ENCODE measurements at regions not wholly inside any gene's neighbourhood (a gene's known extent, or its start where the extent isn't known, plus 50 kb on each side); places are given as distances from the start of the nearest gene placed in this dataset.

GRCh38 chr4:144284026-144284425 lies 143.5 kb upstream of the GYPA start:
- Histone ChIP-seq H3K36me3 (ENCODE audit: insufficient read depth, low read length) (no peaks in the 10 kb centered on the region), H3K9me3 (replicated peaks; ENCODE audit: low read length) (no peaks in the 10 kb centered on the region), H3K27me3 (ENCODE audit: control insufficient read depth, insufficient read depth, low read length) (no peaks in the 10 kb centered on the region), H3K9ac (ENCODE audit: low read depth, low read length) (no peak overlapping the region), H3K4me2 (ENCODE audit: low read length) (no peak overlapping the region), H3K4me1 (ENCODE audit: control insufficient read depth, insufficient read depth, low read length) (no peaks in the 10 kb centered on the region), H3K4me3 (ENCODE audit: low read length) (no peak overlapping the region)

DNA sequence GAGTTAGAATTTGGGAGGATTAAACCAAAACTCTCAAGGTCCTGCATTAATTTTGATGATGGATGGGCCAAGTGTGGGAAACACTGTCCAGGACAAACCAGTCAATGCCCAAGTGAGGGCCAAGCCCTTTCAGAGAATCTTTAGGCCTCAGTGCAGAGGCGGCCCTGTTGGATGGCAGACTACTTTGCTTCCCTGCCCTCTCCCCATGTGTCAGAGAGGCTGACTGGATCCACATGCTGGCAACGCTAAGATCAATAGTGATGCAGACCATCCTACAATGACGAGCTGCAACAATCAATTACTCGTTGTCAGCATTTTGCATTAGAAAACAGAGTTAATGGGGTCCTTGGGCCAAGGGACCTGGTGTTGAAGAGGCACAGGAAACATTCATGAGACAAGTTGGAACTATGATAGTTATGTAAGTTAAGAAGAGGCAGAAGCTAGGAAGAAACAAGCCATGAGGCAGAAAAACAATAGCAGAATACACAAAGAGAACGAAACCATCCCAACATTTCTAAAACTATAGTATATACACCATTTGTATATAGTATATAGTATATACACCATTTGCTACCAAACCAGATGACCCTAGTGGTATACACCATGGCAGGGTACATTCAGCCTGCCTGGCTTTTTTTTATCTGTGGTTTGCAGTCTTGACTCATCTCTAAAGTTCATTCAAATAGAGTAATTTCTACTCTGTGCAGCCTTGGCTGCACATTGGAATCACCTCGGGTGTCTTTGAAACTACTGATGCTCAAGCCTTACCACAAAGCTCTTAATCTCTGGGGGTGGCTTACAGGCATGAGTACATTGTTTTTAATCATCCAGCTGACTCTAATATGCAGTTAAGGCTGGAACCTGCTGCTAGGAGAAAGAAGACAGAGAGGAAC lies 147.7 kb upstream of the GYPA start:
- H3K9ac ChIP-seq (ENCODE audit: low read depth, low read length) = no peak overlapping the region
- no peak overlapping the region for H3K4me2 ChIP-seq (ENCODE audit: low read length)
- H3K4me1 ChIP-seq (ENCODE audit: control insufficient read depth, insufficient read depth, low read length) = no peaks in the 10 kb centered on the region
- no peaks in the 10 kb centered on the region for H3K27me3 ChIP-seq (ENCODE audit: control insufficient read depth, insufficient read depth, low read length)
- H3K9me3 ChIP-seq (replicated peaks; ENCODE audit: low read length) = no peaks in the 10 kb centered on the region
- no peak overlapping the region for H3K4me3 ChIP-seq (ENCODE audit: low read length)
- no peaks in the 10 kb centered on the region for H3K36me3 ChIP-seq (ENCODE audit: insufficient read depth, low read length)

- H3K4me2 ChIP-seq (ENCODE audit: low read length) = no peak overlapping the region
- no peak overlapping the region for H3K9ac ChIP-seq (ENCODE audit: low read depth, low read length)
- no peaks in the 10 kb centered on the region for H3K27me3 ChIP-seq (ENCODE audit: control insufficient read depth, insufficient read depth, low read length)
- no peak overlapping the region for H3K4me3 ChIP-seq (ENCODE audit: low read length)
- H3K9me3 ChIP-seq (replicated peaks; ENCODE audit: low read length) = no peaks in the 10 kb centered on the region
- H3K4me1 ChIP-seq (ENCODE audit: control insufficient read depth, insufficient read depth, low read length) = no peaks in the 10 kb centered on the region
- no peaks in the 10 kb centered on the region for H3K36me3 ChIP-seq (ENCODE audit: insufficient read depth, low read length)
Measured at GRCh38 chr4:144289667-144290428, 149.3 kb upstream of the GYPA start.

DNA sequence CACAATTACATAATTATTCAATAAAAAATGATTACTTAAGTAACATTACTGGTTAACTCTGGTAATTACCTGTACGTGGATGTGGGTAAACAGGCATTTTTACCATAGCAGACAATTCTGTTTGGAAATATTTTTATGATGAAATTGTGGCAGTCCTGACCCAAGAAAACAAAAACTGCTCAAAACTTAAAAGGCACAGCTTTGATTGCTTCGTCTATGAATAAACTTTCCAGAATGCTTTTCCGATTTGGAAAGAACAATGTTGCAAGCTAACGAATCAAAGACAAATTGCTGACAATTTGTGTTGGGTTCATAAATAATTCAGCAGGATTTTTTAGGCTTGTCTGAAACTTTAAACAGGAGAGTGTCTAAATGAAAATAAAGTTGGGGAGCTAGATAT lies 150.6 kb upstream of the GYPA start:
- no peaks in the 10 kb centered on the region for H3K36me3 ChIP-seq (ENCODE audit: insufficient read depth, low read length)
- H3K4me2 ChIP-seq (ENCODE audit: low read length) = no peak overlapping the region
- no peaks in the 10 kb centered on the region for H3K27me3 ChIP-seq (ENCODE audit: control insufficient read depth, insufficient read depth, low read length)
- H3K4me1 ChIP-seq (ENCODE audit: control insufficient read depth, insufficient read depth, low read length) = no peaks in the 10 kb centered on the region
- no peak overlapping the region for H3K4me3 ChIP-seq (ENCODE audit: low read length)
- H3K9ac ChIP-seq (ENCODE audit: low read depth, low read length) = no peak overlapping the region
- no peaks in the 10 kb centered on the region for H3K9me3 ChIP-seq (replicated peaks; ENCODE audit: low read length)

- H3K9ac ChIP-seq (ENCODE audit: low read depth, low read length) = no peak overlapping the region
Measured at GRCh38 chr4:144294211-144294610, 153.7 kb upstream of the GYPA start.

GRCh38 chr4:144295286-144295995 lies 154.9 kb upstream of the GYPA start:
- Histone ChIP-seq H3K4me3 (ENCODE audit: low read length) (no peak overlapping the region), H3K9ac (ENCODE audit: low read depth, low read length) (no peak overlapping the region), H3K36me3 (ENCODE audit: insufficient read depth, low read length) (no peaks in the 10 kb centered on the region), H3K4me2 (ENCODE audit: low read length) (no peak overlapping the region), H3K4me1 (ENCODE audit: control insufficient read depth, insufficient read depth, low read length) (no peaks in the 10 kb centered on the region), H3K9me3 (replicated peaks; ENCODE audit: low read length) (no peaks in the 10 kb centered on the region), H3K27me3 (ENCODE audit: control insufficient read depth, insufficient read depth, low read length) (no peaks in the 10 kb centered on the region)

More at GRCh38 chr4:144294211-144294610, 153.7 kb upstream of the GYPA start:
- Histone ChIP-seq H3K27me3 (ENCODE audit: control insufficient read depth, insufficient read depth, low read length) (no peaks in the 10 kb centered on the region), H3K4me3 (ENCODE audit: low read length) (no peak overlapping the region), H3K9me3 (replicated peaks; ENCODE audit: low read length) (no peaks in the 10 kb centered on the region), H3K4me1 (ENCODE audit: control insufficient read depth, insufficient read depth, low read length) (no peaks in the 10 kb centered on the region), H3K36me3 (ENCODE audit: insufficient read depth, low read length) (no peaks in the 10 kb centered on the region), H3K4me2 (ENCODE audit: low read length) (no peak overlapping the region)

GRCh38 chr4:144296941-144297340 lies 156.4 kb upstream of the GYPA start:
- H3K9me3 ChIP-seq (replicated peaks; ENCODE audit: low read length) = no peaks in the 10 kb centered on the region
- H3K4me1 ChIP-seq (ENCODE audit: control insufficient read depth, insufficient read depth, low read length) = no peaks in the 10 kb centered on the region
- H3K4me3 ChIP-seq (ENCODE audit: low read length) = no peak overlapping the region
- H3K27me3 ChIP-seq (ENCODE audit: control insufficient read depth, insufficient read depth, low read length) = no peaks in the 10 kb centered on the region
- H3K9ac ChIP-seq (ENCODE audit: low read depth, low read length) = no peak overlapping the region
- H3K36me3 ChIP-seq (ENCODE audit: insufficient read depth, low read length) = no peaks in the 10 kb centered on the region
- H3K4me2 ChIP-seq (ENCODE audit: low read length) = no peak overlapping the region

DNA sequence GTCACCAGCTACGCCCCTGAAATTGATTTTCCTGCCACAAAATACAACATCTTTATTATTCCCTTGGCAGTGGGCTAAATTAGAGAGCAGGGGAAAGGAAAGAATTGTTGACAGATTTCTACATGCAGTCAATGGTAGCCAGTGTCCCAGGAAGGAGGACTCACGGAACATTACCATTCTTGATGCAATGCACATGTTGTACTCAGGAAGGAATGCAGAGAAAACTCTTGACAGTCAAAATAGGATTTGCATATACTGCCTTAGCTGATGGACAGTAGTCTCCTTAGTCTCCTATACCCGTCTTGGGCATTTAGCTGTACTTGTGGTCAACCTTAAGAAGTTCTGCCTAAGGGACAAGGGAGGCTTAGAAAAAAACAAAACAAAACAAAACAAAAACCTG lies 158.0 kb upstream of the GYPA start:
- H3K9ac ChIP-seq (ENCODE audit: low read depth, low read length) = no peak overlapping the region
- H3K4me3 ChIP-seq (ENCODE audit: low read length) = no peak overlapping the region
- H3K4me1 ChIP-seq (ENCODE audit: control insufficient read depth, insufficient read depth, low read length) = no peaks in the 10 kb centered on the region
- H3K27me3 ChIP-seq (ENCODE audit: control insufficient read depth, insufficient read depth, low read length) = no peaks in the 10 kb centered on the region
- H3K4me2 ChIP-seq (ENCODE audit: low read length) = no peak overlapping the region
- no peaks in the 10 kb centered on the region for H3K9me3 ChIP-seq (replicated peaks; ENCODE audit: low read length)
- no peaks in the 10 kb centered on the region for H3K36me3 ChIP-seq (ENCODE audit: insufficient read depth, low read length)

DNA sequence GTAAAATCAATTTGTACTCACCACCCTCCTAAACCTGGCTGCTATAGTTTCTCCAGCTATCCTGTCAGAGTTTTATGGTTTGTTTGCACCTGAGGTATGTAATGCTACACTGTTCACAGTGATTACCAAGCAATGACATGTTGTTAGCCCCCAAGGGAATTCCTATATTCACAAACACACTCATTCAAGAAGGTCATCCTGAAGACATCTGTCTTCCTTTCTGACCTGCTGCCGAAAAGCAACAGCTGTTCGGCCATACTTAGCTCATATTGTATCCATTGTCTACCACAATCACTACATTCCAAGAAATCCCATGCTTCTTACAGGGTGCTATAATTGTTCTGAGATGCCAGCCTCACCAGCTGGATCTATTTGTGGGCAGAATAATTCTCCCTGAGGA lies 160.1 kb upstream of the GYPA start:
- peaks cover under 1% of the 10 kb centered on the region for H3K27me3 ChIP-seq (ENCODE audit: control insufficient read depth, insufficient read depth, low read length)
- no peak overlapping the region for H3K4me3 ChIP-seq (ENCODE audit: low read length)
- H3K9me3 ChIP-seq (replicated peaks; ENCODE audit: low read length) = no peaks in the 10 kb centered on the region
- no peaks in the 10 kb centered on the region for H3K4me1 ChIP-seq (ENCODE audit: control insufficient read depth, insufficient read depth, low read length)
- H3K4me2 ChIP-seq (ENCODE audit: low read length) = no peak overlapping the region
- no peak overlapping the region for H3K9ac ChIP-seq (ENCODE audit: low read depth, low read length)
- H3K36me3 ChIP-seq (ENCODE audit: insufficient read depth, low read length) = no peaks in the 10 kb centered on the region

DNA sequence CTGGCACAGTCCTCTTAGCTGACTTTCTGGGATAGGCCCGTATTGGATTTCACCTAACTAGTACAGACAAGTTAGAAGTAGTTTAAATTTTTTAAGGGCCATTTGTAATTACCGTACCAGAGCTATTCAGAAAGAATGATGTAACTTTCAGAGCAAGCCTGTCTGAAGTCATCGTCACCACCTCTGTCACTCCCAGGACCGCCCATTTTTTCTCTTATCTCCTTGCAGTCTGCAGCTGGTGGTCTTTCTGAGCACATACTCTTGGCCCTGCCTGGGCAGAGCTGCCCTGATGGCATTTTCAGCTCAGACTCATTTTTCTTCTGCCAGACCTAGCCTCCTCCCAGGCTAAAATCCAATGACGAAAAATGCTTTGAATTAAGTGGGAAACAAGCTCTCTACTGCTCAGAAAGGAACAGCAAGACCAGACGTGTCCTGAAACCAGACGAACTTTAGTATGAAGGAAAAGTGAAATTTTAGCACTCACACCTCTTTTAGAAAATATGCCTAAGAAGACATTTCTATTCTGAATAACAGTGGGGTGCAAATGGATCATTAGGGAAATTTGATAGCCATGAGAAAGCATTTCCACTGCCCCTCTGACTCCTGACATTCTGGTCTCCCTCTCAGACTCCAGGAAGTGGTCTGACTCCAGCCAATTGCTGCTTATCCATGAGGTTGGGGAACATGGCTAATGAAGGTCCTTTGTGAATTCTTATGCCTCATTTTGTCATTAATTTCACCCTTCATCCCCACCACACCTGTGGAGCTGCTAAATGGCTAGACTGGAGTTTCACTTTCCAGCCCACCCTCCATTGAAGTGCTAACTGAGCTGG lies 162.4 kb upstream of the GYPA start:
- Histone ChIP-seq H3K9ac (ENCODE audit: low read depth, low read length) (no peak overlapping the region), H3K27me3 (ENCODE audit: control insufficient read depth, insufficient read depth, low read length) (peaks cover 3% of the 10 kb centered on the region), H3K4me2 (ENCODE audit: low read length) (no peak overlapping the region), H3K4me3 (ENCODE audit: low read length) (no peak overlapping the region), H3K9me3 (replicated peaks; ENCODE audit: low read length) (no peaks in the 10 kb centered on the region), H3K36me3 (ENCODE audit: insufficient read depth, low read length) (no peaks in the 10 kb centered on the region), H3K4me1 (ENCODE audit: control insufficient read depth, insufficient read depth, low read length) (no peaks in the 10 kb centered on the region)

GRCh38 chr4:144304025-144304424 lies 163.5 kb upstream of the GYPA start:
- H3K36me3 ChIP-seq (ENCODE audit: insufficient read depth, low read length) = no peaks in the 10 kb centered on the region
- H3K9me3 ChIP-seq (replicated peaks; ENCODE audit: low read length) = no peaks in the 10 kb centered on the region
- no peaks in the 10 kb centered on the region for H3K4me1 ChIP-seq (ENCODE audit: control insufficient read depth, insufficient read depth, low read length)
- H3K27me3 ChIP-seq (ENCODE audit: control insufficient read depth, insufficient read depth, low read length) = peaks cover 3% of the 10 kb centered on the region
- no peak overlapping the region for H3K4me3 ChIP-seq (ENCODE audit: low read length)
- no peak overlapping the region for H3K4me2 ChIP-seq (ENCODE audit: low read length)
- H3K9ac ChIP-seq (ENCODE audit: low read depth, low read length) = no peak overlapping the region
